H9 (cell line): ENCODE measurements at regions not wholly inside any gene's neighbourhood (a gene's known extent, or its start where the extent isn't known, plus 50 kb on each side); places are given as distances from the start of the nearest gene placed in this dataset.

Source experiments
- DNase-seq: peaks from one replicate; pipeline ENCODE4 v3.0.0-alpha.2; 2017
- H2AFZ ChIP-seq: one replicate; pipeline ENCODE4 v1.6.1; 2013; ENCODE audit warnings: mild to moderate bottlenecking, low read length, control low read depth, moderate library complexity
- H2AK5ac ChIP-seq: 2 replicates; pipeline ENCODE4 v1.6.1; 2013; ENCODE audit warnings: low read length, control low read depth, mixed read lengths; ENCODE audit not compliant: insufficient read length
- H2BK120ac ChIP-seq: one replicate; pipeline ENCODE4 v1.6.1; 2013; ENCODE audit warnings: low read depth, mild to moderate bottlenecking, low read length, control low read depth, inconsistent platforms; ENCODE audit not compliant: poor library complexity, severe bottlenecking
- H2BK12ac ChIP-seq: 2 replicates; pipeline ENCODE4 v1.6.1; 2013; ENCODE audit warnings: low read length, control low read depth, mixed read lengths, low read depth; ENCODE audit not compliant: insufficient read length
- H2BK15ac ChIP-seq: 2 replicates; pipeline ENCODE4 v1.6.1; 2013; ENCODE audit warnings: low read depth, low read length, control low read depth
- H2BK20ac ChIP-seq: one replicate; pipeline ENCODE4 v1.6.1; 2013; ENCODE audit warnings: low read depth, mild to moderate bottlenecking, low read length, control low read depth, inconsistent platforms; ENCODE audit not compliant: poor library complexity, severe bottlenecking
- H2BK5ac ChIP-seq: 2 replicates; pipeline ENCODE4 v1.6.1; 2013; ENCODE audit warnings: low read length, control low read depth, mixed read lengths; ENCODE audit not compliant: insufficient read length
- H3K14ac ChIP-seq: 2 replicates; pipeline ENCODE4 v1.6.1; 2013; ENCODE audit warnings: low read length, control low read depth; ENCODE audit not compliant: insufficient read depth
- H3K18ac ChIP-seq: 2 replicates; pipeline ENCODE4 v1.6.1; 2013; ENCODE audit warnings: low read depth, mild to moderate bottlenecking, mixed read lengths, low read length, control low read depth; ENCODE audit not compliant: insufficient read length
- H3K23ac ChIP-seq: 2 replicates; pipeline ENCODE4 v1.6.1; 2013; ENCODE audit warnings: low read length, control low read depth, mixed read lengths, low read depth; ENCODE audit not compliant: insufficient read length
- H3K23me2 ChIP-seq: 2 replicates; pipeline ENCODE4 v1.6.1; 2013; ENCODE audit warnings: low read depth, mild to moderate bottlenecking, mixed read lengths, low read length, control low read depth; ENCODE audit not compliant: insufficient read length, poor library complexity, severe bottlenecking
- H3K27ac ChIP-seq: 2 replicates; pipeline ENCODE4 v1.5.1; 2013; ENCODE audit warnings: low read length, control low read depth, mixed read lengths, low read depth; ENCODE audit not compliant: insufficient read length
- H3K27me3 ChIP-seq: 2 replicates; pipeline ENCODE4 v1.6.1; 2013; ENCODE audit warnings: low read length, control low read depth, inconsistent platforms; ENCODE audit not compliant: insufficient read depth
- H3K4ac ChIP-seq: 2 replicates; pipeline ENCODE4 v1.6.1; 2013; ENCODE audit warnings: low read depth, mild to moderate bottlenecking, control low read depth, inconsistent platforms, low read length, moderate library complexity
- H3K4me1 ChIP-seq: 2 replicates; pipeline ENCODE4 v1.6.1; 2013; ENCODE audit warnings: low read length, control low read depth, inconsistent platforms; ENCODE audit not compliant: insufficient read depth
- H3K4me2 ChIP-seq: 2 replicates; pipeline ENCODE4 v1.6.1; 2013; ENCODE audit warnings: low read length, control low read depth, mixed read lengths; ENCODE audit not compliant: insufficient read length, insufficient read depth
- H3K56ac ChIP-seq: 2 replicates; pipeline ENCODE4 v1.6.1; 2013; ENCODE audit warnings: low read depth, mild to moderate bottlenecking, mixed read lengths, low read length, control low read depth; ENCODE audit not compliant: insufficient read length
- H3K79me1 ChIP-seq: 2 replicates; pipeline ENCODE4 v1.6.1; 2013; ENCODE audit warnings: low read depth, mild to moderate bottlenecking, moderate library complexity, low read length, control low read depth, inconsistent platforms; ENCODE audit not compliant: insufficient read depth, poor library complexity, severe bottlenecking
- H3K79me2 ChIP-seq: 2 replicates; pipeline ENCODE4 v1.6.1; 2013; ENCODE audit warnings: low read length, control low read depth, inconsistent platforms; ENCODE audit not compliant: insufficient read depth
- H3K9ac ChIP-seq: 2 replicates; pipeline ENCODE4 v1.6.1; 2013; ENCODE audit warnings: low read length, control low read depth, mixed read lengths; ENCODE audit not compliant: insufficient read length; ENCODE audit errors: extremely low read depth
- H3K9me3 ChIP-seq: one replicate; pipeline ENCODE4 v1.6.1; 2013; ENCODE audit warnings: low read depth, low read length, inconsistent platforms; ENCODE audit not compliant: control insufficient read depth
- H3T11ph ChIP-seq: one replicate; pipeline ENCODE4 v1.6.1; 2013; ENCODE audit warnings: mild to moderate bottlenecking, low read length, control low read depth, inconsistent platforms
- H4K20me1 ChIP-seq: one replicate; pipeline ENCODE4 v1.6.1; 2013; ENCODE audit not compliant: control insufficient read depth, insufficient read length, insufficient read depth
- H4K5ac ChIP-seq: 2 replicates; pipeline ENCODE4 v1.6.1; 2013; ENCODE audit warnings: low read depth, mild to moderate bottlenecking, mixed read lengths, low read length, control low read depth; ENCODE audit not compliant: insufficient read length
- H4K8ac ChIP-seq: replicated peaks from 2 replicates; pipeline ENCODE4 v1.6.1; 2013; ENCODE audit warnings: low read length, control low read depth, mixed read lengths, low read depth; ENCODE audit not compliant: insufficient read length
- H4K91ac ChIP-seq: 2 replicates; pipeline ENCODE4 v1.6.1; 2013; ENCODE audit warnings: low read depth, mild to moderate bottlenecking, moderate library complexity, mixed read lengths, low read length, control low read depth; ENCODE audit not compliant: insufficient read length
- H3K27ac Mint-ChIP-seq, 3 experiments: 2 replicates in 2 of 3; 3 replicates in 1 of 3; pipeline ENCODE4 v1.8.0; 2020 to 2021; ENCODE audit warnings: mixed read lengths in 3 of 3, mild to moderate bottlenecking in 1 of 3, moderate library complexity in 1 of 3
- H3K27me3 Mint-ChIP-seq: 2 replicates; pipeline ENCODE4 v1.8.0; 2021; ENCODE audit warnings: low read depth, mild to moderate bottlenecking, moderate library complexity, mixed read lengths
- H3K36me3 Mint-ChIP-seq, 3 experiments: 2 replicates in 2 of 3; 3 replicates in 1 of 3; pipeline ENCODE4 v1.8.0; 2020 to 2021; ENCODE audit warnings: low read depth in 3 of 3, mixed read lengths in 3 of 3; ENCODE audit not compliant: insufficient read depth in 1 of 3
- H3K4me1 Mint-ChIP-seq, 2 experiments: 2 replicates each; pipeline ENCODE4 v1.8.0; 2020; ENCODE audit warnings: mixed read lengths in 2 of 2
- H3K4me3 Mint-ChIP-seq, 2 experiments: 2 replicates in 1 of 2; 3 replicates in 1 of 2; pipeline ENCODE4 v1.8.0; 2020 to 2021; ENCODE audit warnings: mild to moderate bottlenecking in 2 of 2, mixed read lengths in 2 of 2, moderate library complexity in 1 of 2
- H3K9me3 Mint-ChIP-seq, 2 experiments: 2 replicates in 1 of 2; 3 replicates in 1 of 2; pipeline ENCODE4 v1.8.0; 2020; ENCODE audit warnings: mild to moderate bottlenecking in 2 of 2, mixed read lengths in 2 of 2, moderate library complexity in 1 of 2
- CTCF ChIP-seq: fragments of 200-600 bp; sonication (generic); conservative IDR thresholded peaks from 3 replicates; pipeline ENCODE4 v1.8.0; 2021; ENCODE audit warnings: antibody characterized with exemption, mild to moderate bottlenecking
- WGBS: extraction: QIAGEN DNeasy Blood & Tissue Kit; methylation state at CpG from one replicate; pipeline ENCODE4 v1.1.7; 2013; ENCODE audit warnings: missing lambda C conversion rate, low lambda C conversion rate, mixed read lengths; ENCODE audit not compliant: insufficient read length; ENCODE audit errors: extremely low coverage; 5-methylcytosine and 5-hydroxymethylcytosine counted together

GRCh38 chr14:84125676-84126075, 1404.3 kb upstream of the FLRT2 start:
- Histone ChIP-seq H2BK5ac (no peak overlapping the region), H2AK5ac (no peak overlapping the region), H2BK20ac (no peak overlapping the region), H3K23ac (no peak overlapping the region), H3K14ac (no peak overlapping the region), H2AFZ (no peak overlapping the region), H3K27ac (no peak overlapping the region), H3K4ac (no peak overlapping the region), H3K9me3 (no peaks in the 10 kb centered on the region), H3K4me1 (no peaks in the 10 kb centered on the region), H3K18ac (no peak overlapping the region), H2BK120ac (no peak overlapping the region), H2BK15ac (no peak overlapping the region), H3K23me2 (no peaks in the 10 kb centered on the region), H3T11ph (no peak overlapping the region), H4K20me1 (no peaks in the 10 kb centered on the region), H3K9ac (no peak overlapping the region), H2BK12ac (no peak overlapping the region), H4K5ac (no peak overlapping the region), H4K91ac (no peak overlapping the region), H3K4me2 (no peak overlapping the region), H3K56ac (no peak overlapping the region), H4K8ac (no peak overlapping the region), H3K27me3 (no peaks in the 10 kb centered on the region), H3K79me2 (no peaks in the 10 kb centered on the region), H3K79me1 (no peaks in the 10 kb centered on the region)
- H3K9me3 Mint-ChIP-seq: no peaks in the 10 kb centered on the region
- no peaks in the 10 kb centered on the region for H3K4me1 Mint-ChIP-seq
- TF ChIP-seq CTCF: no peak
- H3K27me3 Mint-ChIP-seq: no peaks in the 10 kb centered on the region
- no CpG with 5 or more reads among the region's 4 CpGs for WGBS
- no peaks in the 10 kb centered on the region for H3K36me3 Mint-ChIP-seq
- H3K4me3 Mint-ChIP-seq: no peak overlapping the region
- no peak for DNase-seq
- H3K27ac Mint-ChIP-seq: no peak overlapping the region
